Kidney epithelial cell (primary cell): ENCODE measurements at regions not wholly inside any gene's neighbourhood (a gene's known extent, or its start where the extent isn't known, plus 50 kb on each side); places are given as distances from the start of the nearest gene placed in this dataset.

ENCODE experiments used
- DNase-seq: peaks from one replicate; pipeline ENCODE4 v3.0.0-alpha.2; 2010; ENCODE audit warnings: low read depth
- H3K27me3 ChIP-seq: 2 replicates; pipeline ENCODE4 v1.6.0; 2011; ENCODE audit warnings: low read length; ENCODE audit not compliant: control insufficient read depth, insufficient read depth
- H3K36me3 ChIP-seq: 2 replicates; pipeline ENCODE4 v1.5.1; 2011; ENCODE audit warnings: low read length; ENCODE audit not compliant: control insufficient read depth, insufficient read depth
- H3K4me3 ChIP-seq: 2 replicates; pipeline ENCODE4 v1.5.1; 2011; ENCODE audit warnings: low read depth, mild to moderate bottlenecking, control low read depth, low read length
- CTCF ChIP-seq: IDR thresholded peaks from 2 replicates; pipeline ENCODE4 v1.5.1; 2011; ENCODE audit warnings: mild to moderate bottlenecking, moderate library complexity, low read length, control low read depth, inconsistent platforms; ENCODE audit not compliant: insufficient read depth, poor library complexity, severe bottlenecking

- Histone ChIP-seq H3K27me3 (no peaks in the 10 kb centered on the region), H3K4me3 (no peak overlapping the region), H3K36me3 (no peaks in the 10 kb centered on the region)
- DNase-seq: no peak
- TF ChIP-seq CTCF: no peak
Measured at GRCh38 chr1:219402925-219403324, 210.0 kb downstream of the ZC3H11B start.

- DNase-seq: no peak
- Histone ChIP-seq H3K36me3 (no peaks in the 10 kb centered on the region), H3K4me3 (no peak overlapping the region), H3K27me3 (no peaks in the 10 kb centered on the region)
- TF ChIP-seq CTCF: no peak
Measured at GRCh38 chr1:219401724-219402625, 210.9 kb downstream of the ZC3H11B start.

- Histone ChIP-seq H3K4me3 (no peak overlapping the region), H3K27me3 (no peaks in the 10 kb centered on the region), H3K36me3 (no peaks in the 10 kb centered on the region)
- no peak for TF ChIP-seq CTCF
- no peak for DNase-seq
Measured at GRCh38 chr1:219399446-219399845, 213.5 kb downstream of the ZC3H11B start.

- H3K27me3 ChIP-seq: no peaks in the 10 kb centered on the region
- no peak for TF ChIP-seq CTCF
- DNase-seq: no peak
- no peaks in the 10 kb centered on the region for H3K36me3 ChIP-seq
- no peak overlapping the region for H3K4me3 ChIP-seq
Measured at GRCh38 chr1:219398815-219399396, 214.0 kb downstream of the ZC3H11B start.

GRCh38 chr1:219397511-219397910, 215.4 kb downstream of the ZC3H11B start:
- TF ChIP-seq CTCF: no peak
- H3K27me3 ChIP-seq: no peaks in the 10 kb centered on the region
- no peak for DNase-seq
- no peak overlapping the region for H3K4me3 ChIP-seq
- no peaks in the 10 kb centered on the region for H3K36me3 ChIP-seq

GRCh38 chr1:219391297-219391696, 217.6 kb downstream of the LYPLAL1 start:
- no peak for TF ChIP-seq CTCF
- H3K36me3 ChIP-seq: no peaks in the 10 kb centered on the region
- H3K27me3 ChIP-seq: no peaks in the 10 kb centered on the region
- DNase-seq: no peak
- H3K4me3 ChIP-seq: no peak overlapping the region
